ENCODE measurements at regions not wholly inside any gene's neighbourhood (a gene's known extent, or its start where the extent isn't known, plus 50 kb on each side); places are given as distances from the start of the nearest gene placed in this dataset.

GRCh38 chr21:15363921-15364320, 299.1 kb upstream of the NRIP1 start:
- in situ Hi-C loops (cut with MboI; ENCODE audit: low sequenced_read_pairs) = no loop called here

GRCh38 chr21:15365751-15366392, 301.1 kb upstream of the NRIP1 start:
- in situ Hi-C loops (cut with MboI; ENCODE audit: low sequenced_read_pairs) = no loop called here

GRCh38 chr21:15366555-15366954, 301.8 kb upstream of the NRIP1 start:
- in situ Hi-C loops (cut with MboI; ENCODE audit: low sequenced_read_pairs) = no loop called here

GRCh38 chr21:15367061-15367626, 302.3 kb upstream of the NRIP1 start:
- in situ Hi-C loops (cut with MboI; ENCODE audit: low sequenced_read_pairs) = no loop called here

- in situ Hi-C loops (cut with MboI; ENCODE audit: low sequenced_read_pairs) = no loop called here
Measured at GRCh38 chr21:15370462-15370975, 305.7 kb upstream of the NRIP1 start.

- in situ Hi-C loops (cut with MboI; ENCODE audit: low sequenced_read_pairs) = no loop called here
Measured at GRCh38 chr21:15373941-15374340, 309.1 kb upstream of the NRIP1 start.

GRCh38 chr21:15379776-15380175, 315.0 kb upstream of the NRIP1 start:
- in situ Hi-C loops (cut with MboI; ENCODE audit: low sequenced_read_pairs) = no loop called here

GRCh38 chr21:15383588-15383987, 318.8 kb upstream of the NRIP1 start:
- in situ Hi-C loops (cut with MboI; ENCODE audit: low sequenced_read_pairs) = no loop called here

- in situ Hi-C loops (cut with MboI; ENCODE audit: low sequenced_read_pairs) = no loop called here
Measured at GRCh38 chr21:15390049-15390448, 325.2 kb upstream of the NRIP1 start.

GRCh38 chr21:15397258-15397657, 332.5 kb upstream of the NRIP1 start:
- in situ Hi-C loops (cut with MboI; ENCODE audit: low sequenced_read_pairs) = no loop called here

- in situ Hi-C loops (cut with MboI; ENCODE audit: low sequenced_read_pairs) = no loop called here
Measured at GRCh38 chr21:15400905-15401304, 328.9 kb upstream of the USP25 start.

- in situ Hi-C loops (cut with MboI; ENCODE audit: low sequenced_read_pairs) = no loop called here
Measured at GRCh38 chr21:15401331-15401730, 328.5 kb upstream of the USP25 start.

GRCh38 chr21:15405214-15405613, 324.6 kb upstream of the USP25 start:
- in situ Hi-C loops (cut with MboI; ENCODE audit: low sequenced_read_pairs) = no loop called here

GRCh38 chr21:15406791-15407190, 323.0 kb upstream of the USP25 start:
- in situ Hi-C loops (cut with MboI; ENCODE audit: low sequenced_read_pairs) = no loop called here

GRCh38 chr21:15407585-15407984, 322.2 kb upstream of the USP25 start:
- in situ Hi-C loops (cut with MboI; ENCODE audit: low sequenced_read_pairs) = no loop called here

- in situ Hi-C loops (cut with MboI; ENCODE audit: low sequenced_read_pairs) = no loop called here
Measured at GRCh38 chr21:15408089-15408488, 321.7 kb upstream of the USP25 start.

GRCh38 chr21:15409031-15409430, 320.8 kb upstream of the USP25 start:
- in situ Hi-C loops (cut with MboI; ENCODE audit: low sequenced_read_pairs) = no loop called here

GRCh38 chr21:15410853-15411252, 318.9 kb upstream of the USP25 start:
- in situ Hi-C loops (cut with MboI; ENCODE audit: low sequenced_read_pairs) = no loop called here

GRCh38 chr21:15414057-15414456, 315.7 kb upstream of the USP25 start:
- in situ Hi-C loops (cut with MboI; ENCODE audit: low sequenced_read_pairs) = no loop called here

GRCh38 chr21:15415541-15416261, 314.1 kb upstream of the USP25 start:
- in situ Hi-C loops (cut with MboI; ENCODE audit: low sequenced_read_pairs) = no loop called here

- in situ Hi-C loops (cut with MboI; ENCODE audit: low sequenced_read_pairs) = no loop called here
Measured at GRCh38 chr21:15421441-15421881, 308.3 kb upstream of the USP25 start.

GRCh38 chr21:15421947-15422346, 307.8 kb upstream of the USP25 start:
- in situ Hi-C loops (cut with MboI; ENCODE audit: low sequenced_read_pairs) = no loop called here

Data from HL-60/S4 (cell line).